Spleen (tissue), 7 donors: ENCODE measurements at regions not wholly inside any gene's neighbourhood (a gene's known extent, or its start where the extent isn't known, plus 50 kb on each side); places are given as distances from the start of the nearest gene placed in this dataset.

Source experiments
- POLR2A ChIP-seq, 3 donors: fragments of 450-650 bp; IDR thresholded peaks; one replicate each; pipeline ENCODE4 v1.5.1; 2017; ENCODE audit warnings: antibody characterized with exemption in 3 of 3, mild to moderate bottlenecking in 1 of 3
- TF ChIP-seq, protein P1 (sequence below), 11 experiments: fragments of 200-600 bp in 7 of 11; fragments of 450-650 bp in 4 of 11; sonication (generic) in 4 of 11; IDR thresholded peaks in 8 of 11; conservative IDR thresholded peaks in 3 of 11; 1 replicate in 7 of 11; 2 replicates in 4 of 11; pipeline versions ENCODE4 v1.4.0 to v1.8.0; 2016 to 2021; ENCODE audit warnings: antibody characterized with exemption in 11 of 11, inconsistent platforms in 4 of 11, mild to moderate bottlenecking in 1 of 11
- donor health status: DM: no; HTN: no; CAD: no; lungs with moderate emphysema.
- donor health status: DM: no; HTN: no; CAD: no.
- donor health status: DM: no; HTN: no; CAD: no.

DNA sequence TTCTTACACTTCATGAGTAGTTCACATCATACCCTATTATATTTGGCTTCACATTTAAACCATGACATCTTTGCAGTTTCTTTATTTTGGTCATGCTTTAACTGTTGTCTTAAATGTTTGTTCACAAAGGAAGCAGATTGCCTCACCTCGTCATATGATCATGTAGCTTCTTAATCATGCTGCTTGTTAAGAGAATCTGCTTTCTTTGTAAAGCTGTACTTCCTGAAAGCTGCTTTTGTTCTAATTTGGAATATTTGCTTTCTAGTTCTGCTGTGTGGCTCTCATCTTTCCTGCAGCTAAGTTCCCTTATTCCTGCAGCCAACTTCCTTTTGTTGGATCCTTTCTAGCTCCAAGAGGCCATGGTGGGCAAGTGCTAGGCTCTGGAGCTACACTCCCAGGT lies 62.9 kb upstream of the SIM2 start:
- TF ChIP-seq, protein P1, sequence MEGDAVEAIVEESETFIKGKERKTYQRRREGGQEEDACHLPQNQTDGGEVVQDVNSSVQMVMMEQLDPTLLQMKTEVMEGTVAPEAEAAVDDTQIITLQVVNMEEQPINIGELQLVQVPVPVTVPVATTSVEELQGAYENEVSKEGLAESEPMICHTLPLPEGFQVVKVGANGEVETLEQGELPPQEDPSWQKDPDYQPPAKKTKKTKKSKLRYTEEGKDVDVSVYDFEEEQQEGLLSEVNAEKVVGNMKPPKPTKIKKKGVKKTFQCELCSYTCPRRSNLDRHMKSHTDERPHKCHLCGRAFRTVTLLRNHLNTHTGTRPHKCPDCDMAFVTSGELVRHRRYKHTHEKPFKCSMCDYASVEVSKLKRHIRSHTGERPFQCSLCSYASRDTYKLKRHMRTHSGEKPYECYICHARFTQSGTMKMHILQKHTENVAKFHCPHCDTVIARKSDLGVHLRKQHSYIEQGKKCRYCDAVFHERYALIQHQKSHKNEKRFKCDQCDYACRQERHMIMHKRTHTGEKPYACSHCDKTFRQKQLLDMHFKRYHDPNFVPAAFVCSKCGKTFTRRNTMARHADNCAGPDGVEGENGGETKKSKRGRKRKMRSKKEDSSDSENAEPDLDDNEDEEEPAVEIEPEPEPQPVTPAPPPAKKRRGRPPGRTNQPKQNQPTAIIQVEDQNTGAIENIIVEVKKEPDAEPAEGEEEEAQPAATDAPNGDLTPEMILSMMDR (IDR thresholded peaks at IDR 0.05 in 8 of 11, conservative IDR thresholded peaks at IDR 0.05 in 3 of 11) = no peak
- TF ChIP-seq POLR2A (IDR thresholded peaks at IDR 0.05) = no peak
